ENCODE measurements at regions not wholly inside any gene's neighbourhood (a gene's known extent, or its start where the extent isn't known, plus 50 kb on each side); places are given as distances from the start of the nearest gene placed in this dataset.

DNA sequence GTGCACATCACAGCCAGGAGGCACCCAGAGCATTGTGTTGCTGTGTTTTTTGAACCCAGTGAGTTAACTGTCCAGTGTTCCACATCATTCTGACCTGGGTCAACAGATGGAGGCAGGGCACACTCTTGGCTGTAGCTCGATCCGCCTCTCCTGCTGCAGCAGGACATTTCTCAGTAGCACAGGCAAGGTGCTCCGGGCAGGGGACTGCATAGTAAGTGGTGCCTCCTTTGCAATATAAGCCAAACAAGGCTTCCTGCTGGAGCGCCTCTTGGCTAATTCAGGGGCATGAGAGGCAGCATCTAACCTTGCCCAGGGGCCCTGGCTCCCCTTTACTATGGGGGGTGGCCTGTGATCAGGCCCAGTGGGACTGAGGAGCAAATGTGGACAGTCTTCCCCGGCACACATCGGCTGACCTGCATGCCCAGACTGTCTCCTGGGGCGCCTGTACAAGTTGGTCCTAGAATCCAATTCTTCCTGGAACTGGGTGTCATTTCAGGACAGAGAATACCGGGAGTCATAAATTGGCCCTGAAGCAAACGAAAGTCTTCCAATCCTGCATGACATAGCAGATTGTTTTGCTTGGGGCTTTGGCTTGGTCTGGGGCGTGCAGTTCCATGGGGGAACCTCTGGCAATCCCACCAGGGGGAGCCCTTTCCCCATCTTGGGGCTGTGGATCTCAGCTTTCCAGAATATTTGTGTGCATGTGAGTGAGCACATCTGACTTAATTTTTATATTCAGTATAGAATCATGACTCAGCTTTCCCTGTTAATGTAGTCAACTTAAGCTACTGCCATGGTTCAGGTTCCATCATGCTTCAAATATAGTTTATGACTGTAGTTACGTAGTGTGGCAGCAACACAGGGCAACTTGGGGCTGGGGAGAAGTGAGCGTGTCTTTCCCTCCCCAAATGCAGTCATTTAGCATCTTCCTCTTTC lies 56.0 kb upstream of the DDR1 start (continued):
- TF ChIP-seq NR4A1 (CRISPR knock-in tag; IDR thresholded peaks at IDR 0.05) (no peak), NR4A1 (tag; IDR thresholded peaks at IDR 0.05) (peak; percentile 83; the same call in 1 of the 2 replicates), TRIM24 (IDR thresholded peaks at IDR 0.05) (0 out of 4 replicates have a peak, but pooled peaks of 1 of the 2 experiments have one; percentile 26), MYC (IDR thresholded peaks at IDR 0.05; ENCODE audit: low read depth, low read length) (peak; percentile 83), MYC (CRISPR knock-in tag; IDR thresholded peaks at IDR 0.05; ENCODE audit: borderline replicate concordance, low read depth) (no peak), ZNF436 (CRISPR knock-in tag; IDR thresholded peaks at IDR 0.05) (no peak), MAFG (tag; conservative IDR thresholded peaks at IDR 0.05) (peak; percentile 98), BHLHE40 (IDR thresholded peaks at IDR 0.05; ENCODE audit: low read length) (peak; percentile 70), ZNF592 (IDR thresholded peaks at IDR 0.05) (peak; percentile 94), NUFIP1 (IDR thresholded peaks at IDR 0.05; ENCODE audit: partially characterized antibody) (peak; percentile 40), IRF1 (CRISPR knock-in tag; IDR thresholded peaks at IDR 0.05; ENCODE audit: borderline replicate concordance) (no peak), ZBTB34 (CRISPR knock-in tag; IDR thresholded peaks at IDR 0.05) (0 out of 2 replicates have a peak, but pooled peaks have one; percentile 18)

Measured in K562 (cell line).